Neural cell (in vitro differentiated cells): ENCODE measurements at regions not wholly inside any gene's neighbourhood (a gene's known extent, or its start where the extent isn't known, plus 50 kb on each side); places are given as distances from the start of the nearest gene placed in this dataset.
A peak's percentile ranks its signal among the peaks of the same experiment; 100 is the strongest.

Experiments
- H2AFZ ChIP-seq: fragments of 200-600, 300-800 bp; sonication (generic), shearing (Covaris generic); 2 replicates; pipeline ENCODE4 v1.6.0; 2014; ENCODE audit warnings: low read depth, mild to moderate bottlenecking, antibody characterized with exemption, low read length, moderate library complexity
- H3F3A ChIP-seq: fragments of 200-600 bp; shearing (Covaris generic); 2 replicates; pipeline ENCODE4 v1.6.1; 2016; ENCODE audit warnings: mild to moderate bottlenecking, moderate library complexity, mixed read lengths, antibody characterized with exemption, low read length; ENCODE audit not compliant: insufficient read depth, poor library complexity, severe bottlenecking
- H3K27ac ChIP-seq: fragments of 200-600, 300-800 bp; sonication (generic), shearing (Covaris generic); 2 replicates; pipeline ENCODE4 v1.5.1; 2014; ENCODE audit warnings: mild to moderate bottlenecking, low read length, moderate library complexity
- H3K27me3 ChIP-seq: fragments of 300-800, 200-600 bp; sonication (generic), shearing (Covaris generic); 2 replicates; pipeline ENCODE4 v1.6.0; 2014; ENCODE audit warnings: mild to moderate bottlenecking, low read depth, low read length, moderate library complexity; ENCODE audit not compliant: insufficient read depth
- H3K36me3 ChIP-seq: fragments of 300-800, 200-600 bp; sonication (generic), shearing (Covaris generic); 2 replicates; pipeline ENCODE4 v1.5.1; 2014; ENCODE audit warnings: mild to moderate bottlenecking, antibody characterized with exemption, low read length, moderate library complexity; ENCODE audit not compliant: insufficient read depth
- H3K4me2 ChIP-seq: fragments of 300-800, 200-600 bp; sonication (generic), shearing (Covaris generic); 2 replicates; pipeline ENCODE4 v1.6.0; 2014; ENCODE audit warnings: mild to moderate bottlenecking, low read length
- H3K4me3 ChIP-seq: fragments of 300-800, 200-600 bp; sonication (generic), shearing (Covaris generic); 2 replicates; pipeline ENCODE4 v1.5.1; 2014; ENCODE audit warnings: mild to moderate bottlenecking, low read length, moderate library complexity
- H3K79me2 ChIP-seq: fragments of 200-600 bp; shearing (Covaris generic); replicated peaks from 2 replicates; pipeline ENCODE4 v1.6.0; 2014; ENCODE audit warnings: mild to moderate bottlenecking, low read length, moderate library complexity; ENCODE audit not compliant: insufficient read depth
- H3K9ac ChIP-seq: fragments of 300-800, 200-600 bp; sonication (generic), shearing (Covaris generic); 2 replicates; pipeline ENCODE4 v1.6.1; 2016; ENCODE audit warnings: mild to moderate bottlenecking, low read length, mixed read lengths
- H3K9me2 ChIP-seq: fragments of 200-600 bp; shearing (Covaris generic); 2 replicates; pipeline ENCODE4 v1.6.1; 2016; ENCODE audit warnings: mild to moderate bottlenecking, low read length, mixed read lengths; ENCODE audit not compliant: insufficient read depth
- H3K9me3 ChIP-seq: fragments of 200-600, 300-800 bp; sonication (generic), shearing (Covaris generic); 2 replicates; pipeline ENCODE4 v1.6.1; 2016; ENCODE audit warnings: mild to moderate bottlenecking, mixed run types, low read length, moderate library complexity, mixed read lengths
- H4K20me1 ChIP-seq: fragments of 200-600 bp; shearing (Covaris generic); 2 replicates; pipeline ENCODE4 v1.6.1; 2016; ENCODE audit warnings: mild to moderate bottlenecking, mixed run types; ENCODE audit not compliant: insufficient read depth
- CTCF ChIP-seq: fragments of 450-650 bp; IDR thresholded peaks from 2 replicates; pipeline ENCODE4 v1.5.1; 2014; ENCODE audit warnings: antibody characterized with exemption, mild to moderate bottlenecking, moderate library complexity; ENCODE audit not compliant: poor library complexity, severe bottlenecking
- EP300 ChIP-seq: fragments of 450-650 bp; conservative IDR thresholded peaks from 2 replicates; pipeline ENCODE4 v1.6.1; 2014; ENCODE audit warnings: antibody characterized with exemption, mild to moderate bottlenecking, moderate library complexity; ENCODE audit not compliant: poor library complexity, severe bottlenecking
- EZH2 ChIP-seq: fragments of 200-600, 300-800 bp; shearing (Covaris generic), sonication (generic); IDR thresholded peaks from 2 replicates; pipeline ENCODE4 v1.6.1; 2014; ENCODE audit warnings: antibody characterized with exemption, low read length, borderline replicate concordance, mild to moderate bottlenecking; ENCODE audit not compliant: insufficient read depth, poor library complexity, severe bottlenecking
- MXI1 ChIP-seq: fragments of 450-650 bp; conservative IDR thresholded peaks from 2 replicates; pipeline ENCODE4 v1.6.1; 2014; ENCODE audit warnings: antibody characterized with exemption, mild to moderate bottlenecking; ENCODE audit not compliant: poor library complexity, severe bottlenecking
- POLR2AphosphoS5 ChIP-seq: IDR thresholded peaks from 2 replicates; pipeline ENCODE4 v1.6.1; 2012
- RAD21 ChIP-seq: fragments of 450-650 bp; conservative IDR thresholded peaks from 2 replicates; pipeline ENCODE4 v1.6.1; 2014; ENCODE audit warnings: antibody characterized with exemption, mild to moderate bottlenecking, moderate library complexity
- REST ChIP-seq: IDR thresholded peaks from 2 replicates; pipeline ENCODE4 v1.6.1; 2012; ENCODE audit warnings: borderline replicate concordance
- SMC3 ChIP-seq: fragments of 450-650 bp; conservative IDR thresholded peaks from 2 replicates; pipeline ENCODE4 v1.6.1; 2014; ENCODE audit warnings: antibody characterized with exemption, mild to moderate bottlenecking, moderate library complexity; ENCODE audit not compliant: poor library complexity
- TAF1 ChIP-seq: IDR thresholded peaks from 2 replicates; pipeline ENCODE4 v1.6.1; 2012; ENCODE audit warnings: low read depth

GRCh38 chr18:56314396-56314795, 324.0 kb downstream of the TXNL1 start:
- Histone ChIP-seq H3K36me3 (no peaks in the 10 kb centered on the region), H3K27ac (no peak overlapping the region), H4K20me1 (no peaks in the 10 kb centered on the region), H2AFZ (no peak overlapping the region), H3K9ac (no peak overlapping the region), H3F3A (no peaks in the 10 kb centered on the region), H3K79me2 (no peaks in the 10 kb centered on the region), H3K4me3 (no peak overlapping the region), H3K27me3 (no peaks in the 10 kb centered on the region), H3K4me2 (no peak overlapping the region), H3K9me3 (no peaks in the 10 kb centered on the region), H3K9me2 (no peaks in the 10 kb centered on the region)
- TF ChIP-seq RAD21: peak; percentile 74
- peak; percentile 76 for TF ChIP-seq CTCF
- TF ChIP-seq REST: no peak
- TF ChIP-seq SMC3: peak; percentile 80
- TF ChIP-seq MXI1: no peak
- no peak for TF ChIP-seq EZH2
- no peak for TF ChIP-seq TAF1

- H3K27me3 ChIP-seq: no peaks in the 10 kb centered on the region
- H3K4me2 ChIP-seq: no peak overlapping the region
Measured at GRCh38 chr18:56312551-56313335, 325.6 kb downstream of the TXNL1 start.

More at GRCh38 chr18:56312551-56313335, 325.6 kb downstream of the TXNL1 start:
- TF ChIP-seq SMC3 (no peak), EZH2 (no peak), TAF1 (no peak), CTCF (no peak), POLR2AphosphoS5 (no peak), REST (no peak), EP300 (no peak), RAD21 (no peak), MXI1 (no peak)
- H3K79me2 ChIP-seq: no peaks in the 10 kb centered on the region
- H3K36me3 ChIP-seq: no peaks in the 10 kb centered on the region
- no peaks in the 10 kb centered on the region for H3K9me2 ChIP-seq
- no peaks in the 10 kb centered on the region for H3K9me3 ChIP-seq
- no peak overlapping the region for H3K9ac ChIP-seq
- no peaks in the 10 kb centered on the region for H3F3A ChIP-seq
- no peaks in the 10 kb centered on the region for H4K20me1 ChIP-seq
- no peak overlapping the region for H3K4me3 ChIP-seq
- no peak overlapping the region for H3K27ac ChIP-seq
- no peak overlapping the region for H2AFZ ChIP-seq
